H9 (cell line): ENCODE measurements at regions not wholly inside any gene's neighbourhood (a gene's known extent, or its start where the extent isn't known, plus 50 kb on each side); places are given as distances from the start of the nearest gene placed in this dataset.
A peak's percentile ranks its signal among the peaks of the same experiment; 100 is the strongest.

Experiments used
- DNase-seq: peaks from one replicate; pipeline ENCODE4 v3.0.0-alpha.2; 2017
- H2AFZ ChIP-seq: one replicate; pipeline ENCODE4 v1.6.1; 2013; ENCODE audit warnings: mild to moderate bottlenecking, low read length, control low read depth, moderate library complexity
- H2AK5ac ChIP-seq: 2 replicates; pipeline ENCODE4 v1.6.1; 2013; ENCODE audit warnings: low read length, control low read depth, mixed read lengths; ENCODE audit not compliant: insufficient read length
- H2BK120ac ChIP-seq: one replicate; pipeline ENCODE4 v1.6.1; 2013; ENCODE audit warnings: low read depth, mild to moderate bottlenecking, low read length, control low read depth, inconsistent platforms; ENCODE audit not compliant: poor library complexity, severe bottlenecking
- H2BK12ac ChIP-seq: 2 replicates; pipeline ENCODE4 v1.6.1; 2013; ENCODE audit warnings: low read length, control low read depth, mixed read lengths, low read depth; ENCODE audit not compliant: insufficient read length
- H2BK15ac ChIP-seq: 2 replicates; pipeline ENCODE4 v1.6.1; 2013; ENCODE audit warnings: low read depth, low read length, control low read depth
- H2BK20ac ChIP-seq: one replicate; pipeline ENCODE4 v1.6.1; 2013; ENCODE audit warnings: low read depth, mild to moderate bottlenecking, low read length, control low read depth, inconsistent platforms; ENCODE audit not compliant: poor library complexity, severe bottlenecking
- H2BK5ac ChIP-seq: 2 replicates; pipeline ENCODE4 v1.6.1; 2013; ENCODE audit warnings: low read length, control low read depth, mixed read lengths; ENCODE audit not compliant: insufficient read length
- H3K14ac ChIP-seq: 2 replicates; pipeline ENCODE4 v1.6.1; 2013; ENCODE audit warnings: low read length, control low read depth; ENCODE audit not compliant: insufficient read depth
- H3K18ac ChIP-seq: 2 replicates; pipeline ENCODE4 v1.6.1; 2013; ENCODE audit warnings: low read depth, mild to moderate bottlenecking, mixed read lengths, low read length, control low read depth; ENCODE audit not compliant: insufficient read length
- H3K23ac ChIP-seq: 2 replicates; pipeline ENCODE4 v1.6.1; 2013; ENCODE audit warnings: low read length, control low read depth, mixed read lengths, low read depth; ENCODE audit not compliant: insufficient read length
- H3K23me2 ChIP-seq: 2 replicates; pipeline ENCODE4 v1.6.1; 2013; ENCODE audit warnings: low read depth, mild to moderate bottlenecking, mixed read lengths, low read length, control low read depth; ENCODE audit not compliant: insufficient read length, poor library complexity, severe bottlenecking
- H3K27ac ChIP-seq: 2 replicates; pipeline ENCODE4 v1.5.1; 2013; ENCODE audit warnings: low read length, control low read depth, mixed read lengths, low read depth; ENCODE audit not compliant: insufficient read length
- H3K27me3 ChIP-seq: 2 replicates; pipeline ENCODE4 v1.6.1; 2013; ENCODE audit warnings: low read length, control low read depth, inconsistent platforms; ENCODE audit not compliant: insufficient read depth
- H3K4ac ChIP-seq: 2 replicates; pipeline ENCODE4 v1.6.1; 2013; ENCODE audit warnings: low read depth, mild to moderate bottlenecking, control low read depth, inconsistent platforms, low read length, moderate library complexity
- H3K4me1 ChIP-seq: 2 replicates; pipeline ENCODE4 v1.6.1; 2013; ENCODE audit warnings: low read length, control low read depth, inconsistent platforms; ENCODE audit not compliant: insufficient read depth
- H3K4me2 ChIP-seq: 2 replicates; pipeline ENCODE4 v1.6.1; 2013; ENCODE audit warnings: low read length, control low read depth, mixed read lengths; ENCODE audit not compliant: insufficient read length, insufficient read depth
- H3K56ac ChIP-seq: 2 replicates; pipeline ENCODE4 v1.6.1; 2013; ENCODE audit warnings: low read depth, mild to moderate bottlenecking, mixed read lengths, low read length, control low read depth; ENCODE audit not compliant: insufficient read length
- H3K79me1 ChIP-seq: 2 replicates; pipeline ENCODE4 v1.6.1; 2013; ENCODE audit warnings: low read depth, mild to moderate bottlenecking, moderate library complexity, low read length, control low read depth, inconsistent platforms; ENCODE audit not compliant: insufficient read depth, poor library complexity, severe bottlenecking
- H3K79me2 ChIP-seq: 2 replicates; pipeline ENCODE4 v1.6.1; 2013; ENCODE audit warnings: low read length, control low read depth, inconsistent platforms; ENCODE audit not compliant: insufficient read depth
- H3K9ac ChIP-seq: 2 replicates; pipeline ENCODE4 v1.6.1; 2013; ENCODE audit warnings: low read length, control low read depth, mixed read lengths; ENCODE audit not compliant: insufficient read length; ENCODE audit errors: extremely low read depth
- H3K9me3 ChIP-seq: one replicate; pipeline ENCODE4 v1.6.1; 2013; ENCODE audit warnings: low read depth, low read length, inconsistent platforms; ENCODE audit not compliant: control insufficient read depth
- H3T11ph ChIP-seq: one replicate; pipeline ENCODE4 v1.6.1; 2013; ENCODE audit warnings: mild to moderate bottlenecking, low read length, control low read depth, inconsistent platforms
- H4K20me1 ChIP-seq: one replicate; pipeline ENCODE4 v1.6.1; 2013; ENCODE audit not compliant: control insufficient read depth, insufficient read length, insufficient read depth
- H4K5ac ChIP-seq: 2 replicates; pipeline ENCODE4 v1.6.1; 2013; ENCODE audit warnings: low read depth, mild to moderate bottlenecking, mixed read lengths, low read length, control low read depth; ENCODE audit not compliant: insufficient read length
- H4K8ac ChIP-seq: replicated peaks from 2 replicates; pipeline ENCODE4 v1.6.1; 2013; ENCODE audit warnings: low read length, control low read depth, mixed read lengths, low read depth; ENCODE audit not compliant: insufficient read length
- H4K91ac ChIP-seq: 2 replicates; pipeline ENCODE4 v1.6.1; 2013; ENCODE audit warnings: low read depth, mild to moderate bottlenecking, moderate library complexity, mixed read lengths, low read length, control low read depth; ENCODE audit not compliant: insufficient read length
- H3K27ac Mint-ChIP-seq, 3 experiments: 2 replicates in 2 of 3; 3 replicates in 1 of 3; pipeline ENCODE4 v1.8.0; 2020 to 2021; ENCODE audit warnings: mixed read lengths in 3 of 3, mild to moderate bottlenecking in 1 of 3, moderate library complexity in 1 of 3
- H3K27me3 Mint-ChIP-seq: 2 replicates; pipeline ENCODE4 v1.8.0; 2021; ENCODE audit warnings: low read depth, mild to moderate bottlenecking, moderate library complexity, mixed read lengths
- H3K36me3 Mint-ChIP-seq, 3 experiments: 2 replicates in 2 of 3; 3 replicates in 1 of 3; pipeline ENCODE4 v1.8.0; 2020 to 2021; ENCODE audit warnings: low read depth in 3 of 3, mixed read lengths in 3 of 3; ENCODE audit not compliant: insufficient read depth in 1 of 3
- H3K4me1 Mint-ChIP-seq, 2 experiments: 2 replicates each; pipeline ENCODE4 v1.8.0; 2020; ENCODE audit warnings: mixed read lengths in 2 of 2
- H3K4me3 Mint-ChIP-seq, 2 experiments: 2 replicates in 1 of 2; 3 replicates in 1 of 2; pipeline ENCODE4 v1.8.0; 2020 to 2021; ENCODE audit warnings: mild to moderate bottlenecking in 2 of 2, mixed read lengths in 2 of 2, moderate library complexity in 1 of 2
- H3K9me3 Mint-ChIP-seq, 2 experiments: 2 replicates in 1 of 2; 3 replicates in 1 of 2; pipeline ENCODE4 v1.8.0; 2020; ENCODE audit warnings: mild to moderate bottlenecking in 2 of 2, mixed read lengths in 2 of 2, moderate library complexity in 1 of 2
- WGBS: extraction: QIAGEN DNeasy Blood & Tissue Kit; methylation state at CpG from one replicate; pipeline ENCODE4 v1.1.7; 2013; ENCODE audit warnings: missing lambda C conversion rate, low lambda C conversion rate, mixed read lengths; ENCODE audit not compliant: insufficient read length; ENCODE audit errors: extremely low coverage; 5-methylcytosine and 5-hydroxymethylcytosine counted together
- TF ChIP-seq, protein P1 (sequence below): fragments of 200-600 bp; sonication (generic); conservative IDR thresholded peaks from 3 replicates; pipeline ENCODE4 v1.8.0; 2021; ENCODE audit warnings: antibody characterized with exemption, mild to moderate bottlenecking

DNA sequence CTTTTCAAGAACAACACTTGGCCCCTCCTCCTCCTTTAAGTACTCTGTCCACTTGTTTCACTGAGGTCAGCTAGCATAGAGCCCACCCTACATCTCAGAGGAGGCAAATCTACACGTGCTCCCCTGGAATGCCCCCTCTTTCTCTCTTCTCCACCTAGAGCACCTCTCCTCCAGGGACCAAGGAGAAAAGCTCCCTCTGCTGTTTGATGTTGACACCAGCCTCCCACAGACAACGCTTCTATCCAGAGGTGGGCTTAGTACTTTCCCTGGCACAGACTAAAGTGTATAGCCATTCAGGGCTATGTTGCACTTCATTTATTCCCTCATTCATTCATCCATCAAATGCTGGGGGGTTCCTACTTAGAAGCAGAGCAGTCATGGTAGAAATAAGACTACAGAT is 68.2 kb upstream of the TAF1L start:
- H3K4me1 ChIP-seq, result no peaks in the 10 kb centered on the region
- H3K23ac ChIP-seq, result no peak overlapping the region
- Mint-ChIP-seq H3K27ac (no peak overlapping the region), H3K4me1 (no peaks in the 10 kb centered on the region), H3K27me3 (peaks cover 2% of the 10 kb centered on the region), H3K4me3 (no peak overlapping the region; a peak in 1 of 5 replicates), H3K9me3 (peaks cover 0 to 77% of the 10 kb centered on the region in 2 experiments; a peak in 3 of 5 replicates), H3K36me3 (peaks cover 0 to 5% (median 0%) of the 10 kb centered on the region in 3 experiments; a peak in 1 of 7 replicates)
- no CpG with 5 or more reads among the region's 2 CpGs for WGBS
- no peaks in the 10 kb centered on the region for H4K20me1 ChIP-seq
- no peak overlapping the region for H2BK15ac ChIP-seq
- H3K9ac ChIP-seq, result no peak overlapping the region
- H2BK12ac ChIP-seq, result no peak overlapping the region
- no peak overlapping the region for H3K18ac ChIP-seq
- H3K14ac ChIP-seq, result no peak overlapping the region
- no peaks in the 10 kb centered on the region for H3K79me1 ChIP-seq
- no peak overlapping the region for H3K4me2 ChIP-seq
- H3K27me3 ChIP-seq, result no peaks in the 10 kb centered on the region
- TF ChIP-seq, protein P1, sequence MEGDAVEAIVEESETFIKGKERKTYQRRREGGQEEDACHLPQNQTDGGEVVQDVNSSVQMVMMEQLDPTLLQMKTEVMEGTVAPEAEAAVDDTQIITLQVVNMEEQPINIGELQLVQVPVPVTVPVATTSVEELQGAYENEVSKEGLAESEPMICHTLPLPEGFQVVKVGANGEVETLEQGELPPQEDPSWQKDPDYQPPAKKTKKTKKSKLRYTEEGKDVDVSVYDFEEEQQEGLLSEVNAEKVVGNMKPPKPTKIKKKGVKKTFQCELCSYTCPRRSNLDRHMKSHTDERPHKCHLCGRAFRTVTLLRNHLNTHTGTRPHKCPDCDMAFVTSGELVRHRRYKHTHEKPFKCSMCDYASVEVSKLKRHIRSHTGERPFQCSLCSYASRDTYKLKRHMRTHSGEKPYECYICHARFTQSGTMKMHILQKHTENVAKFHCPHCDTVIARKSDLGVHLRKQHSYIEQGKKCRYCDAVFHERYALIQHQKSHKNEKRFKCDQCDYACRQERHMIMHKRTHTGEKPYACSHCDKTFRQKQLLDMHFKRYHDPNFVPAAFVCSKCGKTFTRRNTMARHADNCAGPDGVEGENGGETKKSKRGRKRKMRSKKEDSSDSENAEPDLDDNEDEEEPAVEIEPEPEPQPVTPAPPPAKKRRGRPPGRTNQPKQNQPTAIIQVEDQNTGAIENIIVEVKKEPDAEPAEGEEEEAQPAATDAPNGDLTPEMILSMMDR, result peak; percentile 54; the same call in 2 of the 3 replicates
- H3K9me3 ChIP-seq, result no peaks in the 10 kb centered on the region
- no peak overlapping the region for H2BK120ac ChIP-seq
- no peak overlapping the region for H4K8ac ChIP-seq
- no peak overlapping the region for H3K27ac ChIP-seq
- no peak overlapping the region for H4K5ac ChIP-seq
- H4K91ac ChIP-seq, result no peak overlapping the region
- no peaks in the 10 kb centered on the region for H3K23me2 ChIP-seq
- no peak overlapping the region for H2AFZ ChIP-seq
- DNase-seq, result peak; percentile 50
- no peak overlapping the region for H2BK20ac ChIP-seq
- H2BK5ac ChIP-seq, result no peak overlapping the region
- no peak overlapping the region for H3T11ph ChIP-seq
- no peak overlapping the region for H2AK5ac ChIP-seq
- H3K4ac ChIP-seq, result no peak overlapping the region
- no peaks in the 10 kb centered on the region for H3K79me2 ChIP-seq
- no peak overlapping the region for H3K56ac ChIP-seq
